GM18517 (cell line): ENCODE measurements at regions not wholly inside any gene's neighbourhood (a gene's known extent, or its start where the extent isn't known, plus 50 kb on each side); places are given as distances from the start of the nearest gene placed in this dataset.
A peak's percentile ranks its signal among the peaks of the same experiment; 100 is the strongest.

Experiments used
- ATAC-seq: cut with Tn5 transposase; IDR thresholded peaks from one replicate; pipeline ENCODE4 v1.9.1; 2021; ENCODE audit warnings: mild to moderate bottlenecking, moderate library complexity; ENCODE audit not compliant: unreplicated experiment

GRCh38 chr1:90502696-90503095, 214.4 kb downstream of the BARHL2 start:
- ATAC-seq, result no peak

GRCh38 chr1:90502194-90502593, 214.9 kb downstream of the BARHL2 start:
- ATAC-seq, result no peak

GRCh38 chr1:90501281-90501680, 215.8 kb downstream of the BARHL2 start:
- ATAC-seq, result no peak

GRCh38 chr1:90494748-90495282, 222.3 kb downstream of the BARHL2 start:
- no peak for ATAC-seq

- no peak for ATAC-seq
Observed at GRCh38 chr1:90488451-90488850, 228.7 kb downstream of the BARHL2 start.

- ATAC-seq, result peak; percentile 11
Observed at GRCh38 chr1:90486996-90487395, 230.1 kb downstream of the BARHL2 start.

- ATAC-seq, result peak; percentile 81
Observed at GRCh38 chr1:90486134-90486824, 230.8 kb downstream of the BARHL2 start.

- ATAC-seq, result no peak
Observed at GRCh38 chr1:90480271-90480835, 236.7 kb downstream of the BARHL2 start.

GRCh38 chr1:90476994-90477393, 240.1 kb downstream of the BARHL2 start:
- no peak for ATAC-seq

- no peak for ATAC-seq
Observed at GRCh38 chr1:90476411-90476810, 240.7 kb downstream of the BARHL2 start.

GRCh38 chr1:90475631-90476030, 241.5 kb downstream of the BARHL2 start:
- no peak for ATAC-seq

GRCh38 chr1:90474731-90475130, 242.4 kb downstream of the BARHL2 start:
- ATAC-seq, result no peak

GRCh38 chr1:90474158-90474557, 242.9 kb downstream of the BARHL2 start:
- peak; percentile 79 for ATAC-seq

- ATAC-seq, result no peak
Observed at GRCh38 chr1:90472775-90473174, 244.3 kb downstream of the BARHL2 start.

- no peak for ATAC-seq
Observed at GRCh38 chr1:90459570-90459969, 257.5 kb downstream of the BARHL2 start.

GRCh38 chr1:90457985-90458384, 259.1 kb downstream of the BARHL2 start:
- ATAC-seq, result no peak

- ATAC-seq, result no peak
Observed at GRCh38 chr1:90452491-90452890, 264.6 kb downstream of the BARHL2 start.

GRCh38 chr1:90443354-90443753, 273.7 kb downstream of the BARHL2 start:
- ATAC-seq, result no peak

- ATAC-seq, result no peak
Observed at GRCh38 chr1:90435351-90435750, 281.8 kb downstream of the BARHL2 start.

- no peak for ATAC-seq
Observed at GRCh38 chr1:90434460-90434859, 282.6 kb downstream of the BARHL2 start.

GRCh38 chr1:90417126-90417525, 300.0 kb downstream of the BARHL2 start:
- no peak for ATAC-seq

GRCh38 chr1:90414201-90414600, 302.9 kb downstream of the BARHL2 start:
- ATAC-seq, result no peak

GRCh38 chr1:90413519-90413918, 303.6 kb downstream of the BARHL2 start:
- no peak for ATAC-seq
